ENCODE measurements at regions not wholly inside any gene's neighbourhood (a gene's known extent, or its start where the extent isn't known, plus 50 kb on each side); places are given as distances from the start of the nearest gene placed in this dataset.

GRCh38 chr2:105473011-105473410 is 74.2 kb upstream of the FHL2 start:
- no peak for TF ChIP-seq EP300 (IDR thresholded peaks at IDR 0.05; ENCODE audit: borderline replicate concordance)
- TF ChIP-seq NFIC (IDR thresholded peaks at IDR 0.05), result no peak
- TF ChIP-seq TCF12 (IDR thresholded peaks at IDR 0.05; ENCODE audit: low read depth), result no peak
- no peak for TF ChIP-seq RAD21 (IDR thresholded peaks at IDR 0.05; ENCODE audit: low read depth)
- no peak for TF ChIP-seq YY1 (IDR thresholded peaks at IDR 0.05; ENCODE audit: low read depth)
- no peak for TF ChIP-seq REST (IDR thresholded peaks at IDR 0.05; ENCODE audit: low read depth)
- no peak for TF ChIP-seq ZBTB7A (IDR thresholded peaks at IDR 0.05; ENCODE audit: low read depth)
